ENCODE measurements at regions not wholly inside any gene's neighbourhood (a gene's known extent, or its start where the extent isn't known, plus 50 kb on each side); places are given as distances from the start of the nearest gene placed in this dataset.
A peak's percentile ranks its signal among the peaks of the same experiment; 100 is the strongest.

DNA sequence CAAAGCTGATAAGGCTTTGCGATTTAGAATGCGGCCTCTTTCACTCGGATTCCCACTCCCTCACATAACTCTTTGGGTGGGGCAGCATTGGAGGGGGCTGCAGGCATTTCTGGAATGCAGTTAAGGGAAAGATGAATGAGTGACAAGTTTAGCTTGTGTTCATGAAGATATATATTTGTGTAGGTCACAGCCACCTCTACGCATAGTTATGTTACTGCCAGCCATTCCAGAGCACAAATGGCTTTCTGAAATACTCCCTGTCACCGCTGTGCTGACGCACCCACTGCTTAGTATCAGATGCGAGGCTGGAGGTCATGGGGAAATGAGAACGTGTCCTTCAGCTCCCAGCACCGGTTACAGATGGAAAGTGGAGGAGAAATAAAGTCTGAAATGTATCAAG, 54.1 kb upstream of the ATP1A1 start (continued):
- 0 out of 2 replicates have a peak, but pooled peaks have one; percentile 20 for TF ChIP-seq ZFP1 (CRISPR knock-in tag; IDR thresholded peaks at IDR 0.05)
- TF ChIP-seq ARID1B (IDR thresholded peaks at IDR 0.05) = peak; percentile 55; the same call in 1 of the 2 replicates
- peak; percentile 66 for TF ChIP-seq SMARCA4 (IDR thresholded peaks at IDR 0.05)
- no peak for TF ChIP-seq PBX2 (CRISPR knock-in tag; IDR thresholded peaks at IDR 0.05; ENCODE audit: low read depth)
- TF ChIP-seq PBX2 (tag; conservative IDR thresholded peaks at IDR 0.05; ENCODE audit: low read depth) = peak; percentile 53; the same call in 1 of the 2 replicates
- no peak for TF ChIP-seq HOMEZ (CRISPR knock-in tag; IDR thresholded peaks at IDR 0.05)
- no peak for TF ChIP-seq TBL1XR1 (IDR thresholded peaks at IDR 0.05; ENCODE audit: low read length in 2 of 2)
- peak; percentile 67 for TF ChIP-seq JUND (IDR thresholded peaks at IDR 0.05; ENCODE audit: borderline replicate concordance, low read depth, low read length)
- peak; percentile 78; the same call in 2 of the 3 replicates for TF ChIP-seq JUND (tag; IDR thresholded peaks at IDR 0.05; ENCODE audit: borderline replicate concordance, low read depth, low read length)
- TF ChIP-seq MEF2A (IDR thresholded peaks at IDR 0.05; ENCODE audit: control insufficient read depth, low read depth, low read length) = no peak
- 0 out of 2 replicates have a peak, but pooled peaks have one; percentile 58 for TF ChIP-seq CREB3 (tag; conservative IDR thresholded peaks at IDR 0.05; ENCODE audit: low read depth)
- TF ChIP-seq, protein P1, sequence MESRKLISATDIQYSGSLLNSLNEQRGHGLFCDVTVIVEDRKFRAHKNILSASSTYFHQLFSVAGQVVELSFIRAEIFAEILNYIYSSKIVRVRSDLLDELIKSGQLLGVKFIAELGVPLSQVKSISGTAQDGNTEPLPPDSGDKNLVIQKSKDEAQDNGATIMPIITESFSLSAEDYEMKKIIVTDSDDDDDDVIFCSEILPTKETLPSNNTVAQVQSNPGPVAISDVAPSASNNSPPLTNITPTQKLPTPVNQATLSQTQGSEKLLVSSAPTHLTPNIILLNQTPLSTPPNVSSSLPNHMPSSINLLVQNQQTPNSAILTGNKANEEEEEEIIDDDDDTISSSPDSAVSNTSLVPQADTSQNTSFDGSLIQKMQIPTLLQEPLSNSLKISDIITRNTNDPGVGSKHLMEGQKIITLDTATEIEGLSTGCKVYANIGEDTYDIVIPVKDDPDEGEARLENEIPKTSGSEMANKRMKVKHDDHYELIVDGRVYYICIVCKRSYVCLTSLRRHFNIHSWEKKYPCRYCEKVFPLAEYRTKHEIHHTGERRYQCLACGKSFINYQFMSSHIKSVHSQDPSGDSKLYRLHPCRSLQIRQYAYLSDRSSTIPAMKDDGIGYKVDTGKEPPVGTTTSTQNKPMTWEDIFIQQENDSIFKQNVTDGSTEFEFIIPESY (CRISPR knock-in tag; IDR thresholded peaks at IDR 0.05) = no peak
- TF ChIP-seq YY1 (IDR thresholded peaks at IDR 0.05; ENCODE audit: borderline replicate concordance in 1 of 3, control insufficient read depth in 1 of 3, extremely low read depth in 1 of 3, insufficient read depth in 3 of 3, insufficient read length in 1 of 3, insufficient replicate concordance in 2 of 3, low read depth in 1 of 3, low read length in 2 of 3) = peak in 1 of 3 experiments; percentile 29
- no peak for TF ChIP-seq NR2C2 (CRISPR knock-in tag; IDR thresholded peaks at IDR 0.05)
- peak; percentile 84 for TF ChIP-seq NR2C2 (tag; IDR thresholded peaks at IDR 0.05)
- peak; percentile 49 for TF ChIP-seq MEIS2 (IDR thresholded peaks at IDR 0.05; ENCODE audit: partially characterized antibody)
- TF ChIP-seq ZNF316 (IDR thresholded peaks at IDR 0.05) = no peak; the same call in 1 of the 2 replicates
- 0 out of 2 replicates have a peak, but pooled peaks have one; percentile 11 for TF ChIP-seq PREB (CRISPR knock-in tag; IDR thresholded peaks at IDR 0.05)
- no peak for TF ChIP-seq NR4A1 (CRISPR knock-in tag; IDR thresholded peaks at IDR 0.05)
- TF ChIP-seq NR4A1 (tag; IDR thresholded peaks at IDR 0.05) = peak; percentile 38; the same call in 1 of the 2 replicates
- TF ChIP-seq ZEB2 (IDR thresholded peaks at IDR 0.05) = 0 out of 2 replicates have a peak, but pooled peaks have one; percentile 18

Measured in K562 (cell line).